SIG-M5 (cell line): ENCODE measurements at regions not wholly inside any gene's neighbourhood (a gene's known extent, or its start where the extent isn't known, plus 50 kb on each side); places are given as distances from the start of the nearest gene placed in this dataset.

Source experiments
- DNase-seq: peaks from one replicate; lab custom pipeline; 2025; lab: John Stamatoyannopoulos, UW

DNA sequence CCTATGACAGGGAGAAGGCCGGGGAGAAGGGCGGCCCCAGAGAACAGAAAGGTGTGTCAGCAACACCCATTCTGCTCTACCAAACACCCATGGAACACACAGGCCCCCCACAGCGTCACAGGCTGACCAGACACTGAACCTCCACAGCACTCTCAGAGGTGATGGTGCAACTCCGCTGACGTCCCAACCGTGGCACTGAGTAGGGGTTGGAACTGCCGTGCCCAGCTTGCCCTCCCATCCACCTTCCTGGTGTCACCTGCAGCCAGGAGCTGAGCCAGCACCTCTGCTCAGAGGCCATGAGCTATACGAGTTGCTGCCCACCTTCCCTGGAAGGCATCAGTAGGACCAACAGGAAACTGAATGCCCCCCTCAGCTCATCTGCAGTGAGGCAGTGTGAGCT, 412.9 kb upstream of the SALL3 start:
- DNase-seq: no peak

DNA sequence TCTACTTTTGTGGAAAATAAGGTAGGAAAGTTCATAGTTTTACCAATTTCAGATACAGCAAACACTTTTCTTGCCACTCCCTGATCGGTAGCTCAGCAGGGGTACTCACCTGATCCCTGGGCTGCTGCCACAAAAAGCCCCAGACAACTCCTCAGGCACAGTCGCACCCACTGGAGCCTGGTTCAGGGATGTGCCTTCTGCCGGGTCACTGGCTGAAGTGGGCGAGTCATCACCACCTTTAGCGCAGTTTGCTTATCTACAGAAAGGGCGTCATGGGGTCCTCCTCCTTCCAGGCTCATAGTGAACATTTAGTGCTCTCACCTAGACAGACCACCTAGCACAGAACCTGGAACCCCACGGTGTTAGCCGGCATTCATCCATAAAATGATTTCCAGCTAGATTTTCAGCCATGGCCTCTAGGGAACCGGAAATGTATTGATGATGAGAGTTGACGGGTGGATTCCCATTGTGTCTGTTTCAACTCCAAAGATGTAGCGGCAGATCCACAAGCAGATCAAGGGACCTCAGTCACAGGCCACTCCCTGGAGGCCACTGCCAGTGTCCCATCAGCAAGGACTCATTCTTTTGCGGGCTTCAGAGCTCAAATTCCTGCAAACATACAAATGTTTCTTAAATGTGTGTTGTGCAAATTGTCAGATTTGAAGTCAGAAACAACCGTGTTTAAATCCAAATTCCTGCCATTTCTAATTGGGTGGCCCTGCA, 408.4 kb upstream of the SALL3 start:
- no peak for DNase-seq

DNA sequence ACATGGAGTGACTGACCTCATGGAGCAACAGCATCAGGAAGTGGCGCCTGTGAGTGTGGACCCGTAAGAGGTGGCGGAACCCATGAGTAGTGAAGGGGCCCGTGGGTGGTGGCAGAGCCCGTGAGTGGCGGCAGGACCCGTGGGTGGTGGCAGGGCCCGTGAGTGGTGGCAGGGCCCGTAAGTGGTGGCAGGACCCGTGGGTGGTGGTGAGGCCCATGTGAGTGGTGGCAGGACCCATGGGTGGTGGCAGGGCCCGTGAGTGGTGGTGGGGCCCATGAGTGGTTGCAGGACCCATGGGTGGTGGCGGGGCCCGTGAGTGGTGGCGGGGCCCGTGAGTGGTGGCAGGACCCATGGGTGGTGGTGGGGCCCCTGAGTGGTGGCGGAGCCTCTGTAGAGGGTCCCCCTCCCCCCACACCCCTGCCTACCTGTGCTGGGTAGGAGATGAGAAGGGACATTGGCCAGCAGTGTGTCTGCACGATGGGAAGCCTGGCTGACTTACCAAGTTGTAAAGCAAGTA, 407.7 kb upstream of the SALL3 start:
- DNase-seq: no peak

DNA sequence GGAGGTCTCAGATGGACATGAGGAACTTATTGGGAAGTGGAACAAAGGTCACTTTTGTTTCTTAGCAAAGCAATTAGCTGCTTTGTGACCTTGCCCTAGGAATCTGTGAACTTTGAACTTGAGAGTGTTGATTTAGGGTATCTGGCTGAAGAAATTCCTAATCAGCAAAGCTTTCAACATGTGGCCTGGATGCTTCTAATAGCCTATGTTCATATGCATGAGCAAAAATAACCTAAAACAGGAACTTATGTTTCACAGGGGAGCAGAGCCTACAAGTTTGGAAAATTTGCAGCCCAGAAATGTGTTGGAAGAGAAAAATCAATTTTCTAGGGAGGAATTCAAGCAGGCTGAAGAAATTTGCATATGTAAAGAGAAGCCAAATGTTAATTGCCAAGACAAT, 405.8 kb upstream of the SALL3 start:
- DNase-seq: no peak

DNA sequence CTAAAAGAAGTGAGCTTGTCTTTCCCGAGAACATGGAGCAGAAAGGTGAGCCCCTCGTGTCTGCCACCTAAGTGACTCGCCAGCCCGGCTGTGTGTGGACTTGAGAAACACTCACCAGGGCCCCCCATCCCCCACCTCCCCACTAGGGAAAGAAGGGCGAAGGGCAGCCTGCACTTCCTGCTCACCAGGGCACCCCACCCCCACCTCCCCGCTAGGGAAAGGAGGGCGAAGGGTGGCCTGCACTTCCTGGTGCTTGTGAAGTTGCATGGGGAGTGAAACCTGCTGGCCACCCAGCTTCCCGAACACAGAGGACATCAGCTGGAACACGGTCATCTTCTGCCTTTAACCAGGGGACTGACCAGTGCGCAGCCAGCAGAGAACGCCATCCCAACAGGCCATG, 402.7 kb upstream of the SALL3 start:
- no peak for DNase-seq

DNA sequence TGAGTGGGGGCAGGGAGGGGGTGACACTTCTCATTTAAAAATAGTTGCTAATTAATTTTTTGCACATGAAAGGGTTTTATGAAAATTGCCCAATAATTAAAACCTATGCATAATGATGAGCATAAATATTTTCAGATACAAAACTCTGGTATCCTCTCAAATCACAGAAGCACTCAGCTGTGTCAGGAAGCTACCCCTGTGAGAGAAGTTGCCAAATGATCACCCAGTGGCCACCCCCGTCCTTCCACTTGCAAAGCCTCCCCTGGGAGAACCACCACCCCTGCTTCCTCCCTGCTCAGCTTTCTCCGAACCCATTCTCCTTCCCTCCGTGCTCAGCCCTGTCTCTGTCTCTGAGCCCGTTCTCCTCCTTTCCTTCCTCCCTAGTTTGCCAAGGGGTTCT, 400.2 kb upstream of the SALL3 start:
- DNase-seq: no peak

DNA sequence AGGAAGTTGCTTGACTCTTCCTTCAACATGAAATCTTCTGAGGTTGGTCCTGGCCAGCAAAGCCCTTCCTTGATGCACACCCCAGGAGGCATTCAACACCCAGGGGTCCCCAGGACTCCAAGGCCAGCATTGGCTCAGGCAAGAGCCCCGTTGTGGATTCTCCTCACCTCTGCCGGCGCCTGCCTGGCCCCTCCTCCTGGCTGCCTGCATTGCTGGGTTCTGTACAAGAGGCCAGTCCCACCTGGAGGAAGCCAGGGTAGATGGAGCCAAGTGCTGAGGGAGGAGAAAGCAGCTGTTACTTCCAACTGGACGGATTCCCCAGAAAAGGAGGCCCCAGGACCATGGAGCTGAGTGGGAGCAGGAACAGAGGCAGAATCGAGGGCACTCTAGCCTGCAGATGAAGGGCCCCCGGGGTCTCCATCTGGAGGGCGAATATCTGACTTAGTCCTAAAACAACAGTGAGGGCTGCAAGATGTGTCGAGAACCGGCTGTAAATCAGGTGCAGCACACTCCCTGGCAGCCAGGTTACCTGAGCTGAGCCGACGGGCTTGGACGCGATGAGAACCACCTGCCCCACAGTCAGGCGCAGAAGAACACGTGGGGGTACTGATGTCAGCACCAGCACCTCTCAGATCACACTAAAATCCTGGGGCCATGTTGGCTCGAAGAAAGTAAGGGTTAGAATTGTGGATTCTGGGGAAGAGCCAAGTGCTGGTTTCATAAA, 399.6 kb upstream of the SALL3 start:
- no peak for DNase-seq

DNA sequence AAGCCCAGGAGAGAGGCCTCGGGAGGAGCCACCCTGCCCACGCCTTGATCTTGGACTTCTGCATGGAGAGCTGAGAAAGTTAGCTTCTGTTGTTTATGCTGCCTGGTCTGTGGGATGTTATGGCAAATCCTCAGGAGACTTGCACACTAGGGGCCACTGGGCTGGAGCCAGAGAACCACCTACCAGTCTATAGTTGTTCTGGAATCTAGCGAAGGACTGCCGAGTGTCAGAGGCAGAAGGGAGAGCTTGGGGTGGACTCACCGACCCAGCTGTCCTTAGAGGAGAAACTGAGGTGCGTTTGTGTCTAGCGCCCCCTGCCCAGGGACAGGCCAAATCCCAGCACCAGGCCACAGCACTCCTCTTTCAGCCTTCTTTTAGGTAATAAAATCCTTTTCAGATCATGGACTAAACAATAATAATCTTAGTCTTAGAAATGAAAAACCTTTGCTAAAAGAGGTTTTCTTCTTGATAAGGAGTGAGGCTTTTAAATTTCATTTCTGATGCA, 398.7 kb upstream of the SALL3 start:
- DNase-seq: no peak

DNA sequence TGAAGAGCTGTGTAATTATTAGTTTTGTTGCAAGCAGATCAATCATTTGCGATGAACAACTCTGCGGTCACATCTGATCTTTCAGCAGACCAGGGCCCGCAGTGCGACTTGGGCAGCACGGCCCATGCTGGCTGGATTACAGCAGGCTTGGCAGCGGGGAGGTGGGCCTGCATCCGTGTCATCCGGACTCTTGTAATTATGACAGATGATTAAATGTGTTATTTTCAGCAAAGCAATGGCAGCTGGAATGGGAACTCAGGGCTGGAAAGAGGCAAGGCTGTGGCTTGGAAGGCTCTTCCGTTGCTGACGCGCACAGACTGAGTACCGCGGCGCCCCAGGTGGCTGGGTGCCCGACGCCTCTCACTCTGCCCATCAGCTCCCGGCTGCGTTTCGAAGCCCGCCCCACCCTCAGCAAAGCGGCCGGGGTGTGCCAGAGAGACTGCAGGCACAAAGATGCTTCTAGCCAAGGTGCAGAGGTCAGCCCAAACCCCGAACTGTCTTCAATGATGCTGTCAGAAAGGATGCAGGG, 397.4 kb upstream of the SALL3 start:
- no peak for DNase-seq

DNA sequence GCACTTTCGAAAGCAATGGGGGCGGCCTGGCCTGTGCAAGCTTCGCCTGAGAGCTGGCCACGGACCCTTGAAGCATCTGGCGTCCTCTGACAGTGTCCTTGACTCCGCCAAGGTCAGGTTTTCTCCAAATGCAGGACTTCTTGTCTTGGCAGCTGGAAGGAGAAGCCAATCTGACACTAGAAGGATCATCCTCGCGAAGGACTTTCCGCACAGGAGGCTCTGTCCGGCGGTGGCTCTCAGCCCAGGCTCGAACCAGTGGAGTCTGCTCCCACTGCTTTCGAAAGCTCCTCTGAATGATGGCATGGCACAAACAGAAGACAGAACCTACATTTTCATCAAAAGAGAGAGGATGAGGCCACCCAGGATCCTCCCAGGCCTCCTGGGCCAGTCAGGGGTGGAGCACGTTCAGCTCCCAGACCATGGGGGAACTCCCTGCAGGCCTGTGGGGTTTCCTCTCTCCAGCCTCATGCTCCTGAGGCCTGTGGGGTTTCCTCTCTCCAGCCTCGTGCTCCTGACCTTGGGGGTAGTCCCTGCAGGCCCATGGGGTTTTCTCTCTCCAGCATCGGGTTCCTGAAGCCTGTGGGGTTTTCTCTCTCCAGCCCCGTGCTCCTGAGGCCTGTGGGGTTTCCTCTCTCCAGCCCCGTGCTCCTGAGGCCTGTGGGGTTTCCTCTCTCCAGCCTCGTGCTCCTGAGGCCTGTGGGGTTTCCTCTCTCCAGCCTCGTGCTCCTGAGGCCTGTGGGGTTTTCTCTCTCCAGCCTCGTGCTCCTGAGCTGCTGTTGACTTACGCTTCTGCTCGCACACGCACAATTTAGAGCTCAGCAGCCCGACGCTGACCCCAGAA, 396.5 kb upstream of the SALL3 start:
- no peak for DNase-seq

DNA sequence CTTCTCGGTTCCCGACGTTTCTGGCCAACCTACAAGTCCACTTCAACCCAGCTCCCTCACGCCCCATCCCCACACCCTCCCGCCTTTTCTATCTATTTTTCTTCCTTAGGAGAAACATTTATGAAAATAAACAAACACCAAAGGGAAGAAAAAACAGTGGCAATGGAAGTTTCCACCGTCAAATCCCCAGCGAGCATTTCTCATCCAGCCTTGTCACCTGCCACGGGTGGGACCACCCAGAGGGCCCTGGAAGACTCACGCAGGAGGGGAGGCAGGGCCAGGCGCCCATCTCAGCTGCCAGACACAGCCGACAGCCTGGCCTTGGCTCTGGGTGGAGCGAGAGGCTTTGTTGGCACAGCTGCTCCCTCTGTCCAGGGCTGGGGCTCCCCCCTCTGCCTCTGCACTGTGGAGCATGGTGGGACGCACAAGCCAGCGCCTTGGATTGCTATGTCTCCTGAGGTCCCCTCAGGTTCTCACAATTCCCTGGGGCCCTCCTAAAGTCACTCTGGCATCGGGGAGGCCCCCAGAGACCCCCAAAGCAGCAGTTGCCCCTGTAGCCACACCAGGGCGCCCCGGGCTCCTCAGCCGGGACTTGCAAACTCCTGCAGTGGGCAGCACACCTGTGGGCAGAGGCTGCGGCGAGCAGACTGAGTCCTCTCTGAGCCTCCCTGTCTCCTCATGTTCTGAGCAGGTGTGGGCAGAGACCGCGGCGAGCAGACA, 395.7 kb upstream of the SALL3 start:
- no peak for DNase-seq

DNA sequence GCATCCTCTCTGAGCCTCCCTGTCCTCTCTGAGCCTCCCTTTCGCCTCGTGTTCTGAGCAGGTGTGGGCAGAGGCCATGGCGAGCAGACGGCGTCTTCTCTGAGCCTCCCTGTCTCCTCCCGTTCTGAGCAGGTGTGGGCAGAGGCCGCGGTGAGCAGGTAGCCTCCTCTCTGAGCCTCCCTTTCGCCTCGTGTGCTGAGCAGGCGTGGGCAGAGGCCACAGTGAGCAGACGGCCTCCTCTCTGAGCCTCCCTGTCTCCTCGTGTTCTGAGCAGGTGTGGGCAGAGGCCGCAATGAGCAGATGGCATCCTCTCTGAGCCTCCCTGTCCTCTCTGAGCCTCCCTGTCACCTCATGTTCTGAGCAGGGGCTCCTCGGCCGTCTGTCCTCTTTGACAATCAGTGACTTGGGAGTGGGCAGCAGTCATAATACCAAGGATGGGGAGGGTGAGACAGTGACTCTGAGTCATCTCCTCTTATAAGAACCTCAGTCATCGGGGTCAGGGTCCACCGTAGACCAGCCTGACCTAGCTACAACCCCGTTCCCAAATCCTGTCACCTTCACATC, 395.1 kb upstream of the SALL3 start:
- DNase-seq: no peak

DNA sequence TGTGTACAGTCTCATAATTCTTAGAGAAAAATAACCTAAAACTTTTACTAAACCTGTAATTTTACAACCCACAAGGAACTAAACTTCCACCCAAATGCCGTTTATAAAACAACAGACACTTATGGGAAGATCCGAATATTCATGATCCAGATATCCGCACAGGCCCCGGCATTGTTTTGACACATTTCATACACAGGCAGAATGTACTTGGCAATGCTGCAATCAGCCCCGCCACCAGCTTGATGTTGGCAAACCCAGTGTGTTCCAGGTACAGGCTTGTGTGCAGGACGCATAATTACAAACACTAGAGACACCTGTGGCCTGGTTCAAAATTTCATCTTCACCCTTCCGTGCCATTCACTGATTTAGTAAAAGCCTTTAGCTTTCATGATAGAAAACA, 393.0 kb upstream of the SALL3 start:
- DNase-seq: no peak

DNA sequence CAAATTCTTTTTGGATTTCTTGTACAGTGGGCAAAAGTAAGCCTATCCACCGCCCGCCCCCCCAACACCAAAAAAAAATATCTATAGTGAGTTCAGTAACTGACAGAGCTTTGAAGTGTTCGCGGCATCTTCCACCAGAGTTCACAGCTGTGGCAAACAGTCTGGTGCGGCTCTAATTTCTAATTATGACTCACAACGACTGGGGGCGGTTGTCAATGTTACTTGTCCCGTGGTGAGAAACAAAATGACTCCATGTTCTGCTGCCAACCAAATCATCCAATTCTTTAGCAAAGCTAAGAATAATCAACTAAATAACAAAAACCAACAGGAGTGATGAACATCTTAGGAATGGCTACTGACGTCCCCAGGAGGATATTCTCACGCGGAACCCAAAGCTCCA, 392.5 kb upstream of the SALL3 start:
- DNase-seq: no peak

DNA sequence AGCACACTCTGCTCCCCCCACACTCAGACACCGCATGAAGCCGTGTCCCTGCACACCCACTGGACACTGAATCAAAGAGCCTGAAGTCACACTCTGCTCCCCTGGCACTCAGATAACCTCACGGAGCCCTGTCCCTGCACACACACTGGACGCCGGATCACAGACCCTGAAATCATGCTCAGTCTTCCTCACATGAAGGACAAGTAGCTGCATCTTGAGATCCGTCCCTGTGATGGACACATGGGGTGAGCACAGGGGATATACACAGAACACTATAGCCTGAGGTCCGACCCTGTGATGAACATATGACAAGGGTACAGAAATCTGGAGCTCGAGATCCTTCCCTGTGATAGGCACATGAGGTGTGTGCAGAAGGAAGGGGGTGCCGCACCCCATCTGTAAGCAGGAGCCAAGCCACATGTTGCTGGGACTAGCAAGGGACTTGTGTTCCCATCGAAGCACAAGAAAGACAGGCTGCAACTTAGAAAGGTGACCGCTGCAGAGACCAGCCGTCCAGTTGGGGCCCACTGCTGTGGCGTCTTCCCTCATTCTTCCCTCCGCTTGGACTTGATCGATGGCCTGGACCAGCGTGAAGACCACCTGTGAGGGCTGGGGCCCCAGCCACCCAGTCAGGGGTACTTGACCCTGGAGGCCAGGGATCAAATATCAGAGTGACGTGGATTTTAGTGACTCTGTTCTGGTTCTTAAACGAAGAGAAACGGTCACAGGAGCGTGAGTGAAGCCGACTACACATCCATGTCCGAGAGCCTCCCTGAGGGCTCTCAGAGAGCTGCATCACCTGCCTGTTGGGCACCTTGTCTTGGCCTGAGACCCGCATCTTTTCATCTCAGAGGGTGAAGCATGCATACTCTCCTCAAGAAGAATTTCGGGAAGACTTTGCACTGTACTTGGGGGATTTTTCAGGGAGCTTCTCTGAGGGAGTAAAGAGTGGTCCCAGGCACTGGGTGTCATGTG, 391.7 kb upstream of the SALL3 start:
- DNase-seq: no peak

DNA sequence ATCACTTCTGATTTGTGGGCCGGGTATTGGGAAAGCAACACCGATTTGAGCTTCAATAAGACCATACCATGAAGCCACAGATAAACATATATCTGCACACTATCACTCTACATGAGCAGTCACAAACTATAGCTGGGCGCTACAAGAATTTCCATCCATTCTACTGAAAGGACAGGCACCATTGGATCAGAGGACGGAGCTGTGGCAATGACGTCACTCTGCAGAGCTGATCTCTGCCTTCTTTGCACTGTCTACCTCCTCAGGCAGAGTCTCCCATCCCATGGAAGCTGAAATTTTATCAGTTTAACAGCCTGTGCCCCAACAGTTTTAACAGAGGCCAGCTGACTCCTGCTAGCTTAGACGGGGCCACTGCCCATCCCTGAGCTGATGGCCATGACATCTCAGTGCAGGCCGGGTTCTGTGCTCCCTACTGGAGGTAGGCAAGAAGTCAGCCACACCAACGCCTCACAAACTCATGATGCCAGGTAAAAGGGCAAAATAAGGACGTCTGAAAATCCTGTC, 389.6 kb upstream of the SALL3 start:
- DNase-seq: no peak

DNA sequence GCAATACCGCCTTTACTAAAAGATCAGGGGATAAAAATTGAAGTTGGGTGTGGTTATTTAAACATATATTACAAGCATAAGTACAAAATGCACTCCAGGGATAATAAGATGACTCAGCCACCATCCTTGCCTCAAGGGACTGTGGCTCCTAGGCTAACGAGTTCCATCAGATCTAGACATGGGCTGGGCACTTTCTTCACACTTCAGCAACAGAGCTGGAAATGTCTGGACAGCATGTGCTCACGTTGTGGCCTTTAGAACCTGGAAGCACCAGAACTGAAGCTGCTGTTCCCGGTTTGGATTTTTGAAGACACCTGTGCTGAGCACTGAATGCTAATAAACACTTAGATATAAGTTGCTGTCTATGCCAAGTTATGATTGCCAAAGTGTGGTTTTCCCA, 384.2 kb upstream of the SALL3 start:
- DNase-seq: no peak

DNA sequence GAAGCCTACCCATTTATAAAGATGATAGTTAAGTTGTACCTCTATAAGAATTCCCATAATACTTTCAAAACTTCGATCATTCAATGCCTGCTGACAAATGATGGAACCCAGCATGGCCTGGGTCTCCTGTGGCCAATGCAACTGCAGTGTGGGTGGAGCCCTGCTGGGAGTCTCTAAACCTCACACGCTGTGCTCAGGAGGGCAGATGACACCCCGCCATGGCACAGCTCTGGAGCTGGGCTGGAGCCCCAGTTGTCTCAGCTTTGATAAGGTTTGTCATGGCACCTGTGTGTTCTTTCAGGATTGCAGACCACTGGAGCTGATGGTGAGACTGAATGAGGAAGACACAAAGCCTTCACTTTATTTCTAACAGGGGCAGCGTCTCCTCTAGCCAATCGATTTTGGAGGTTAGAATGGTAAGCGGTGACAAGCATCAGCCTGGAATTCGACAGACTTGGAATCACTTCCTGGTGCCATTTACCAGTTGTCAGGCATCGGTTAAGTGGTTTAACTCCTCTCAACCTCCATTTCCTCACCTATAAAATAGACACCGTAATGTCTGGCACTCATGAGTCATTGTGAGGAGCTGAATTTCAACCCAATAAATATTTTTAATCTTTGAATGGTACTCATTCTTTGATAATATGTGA, 383.6 kb upstream of the SALL3 start:
- DNase-seq: no peak

DNA sequence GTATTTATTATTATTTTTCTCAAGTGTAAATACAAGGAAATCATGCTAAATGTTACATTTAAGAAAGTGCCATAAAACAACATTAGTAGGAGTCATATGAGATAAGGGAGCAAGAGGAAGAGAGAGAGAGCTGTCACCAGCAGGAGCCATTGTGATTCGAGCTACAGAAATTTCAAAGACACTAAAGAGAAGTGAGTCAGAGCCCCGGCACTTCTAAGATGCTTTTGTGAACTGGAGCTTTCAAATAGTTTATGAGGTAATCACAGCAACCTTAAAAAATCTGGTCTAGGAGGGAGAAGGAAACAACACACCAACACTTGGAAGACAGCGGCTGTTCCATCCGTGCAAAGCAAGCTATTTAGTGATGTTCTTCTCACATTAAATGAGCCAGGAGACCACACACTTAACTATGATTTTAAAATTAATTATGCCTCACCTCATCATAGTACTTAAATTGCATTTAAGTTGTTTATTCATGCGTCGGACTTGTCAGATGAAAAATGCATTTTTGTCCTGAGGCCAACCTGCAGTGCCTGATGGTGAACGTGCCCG, 382.7 kb upstream of the SALL3 start:
- DNase-seq: no peak
